GM21786 (cell line): ENCODE measurements at regions not wholly inside any gene's neighbourhood (a gene's known extent, or its start where the extent isn't known, plus 50 kb on each side); places are given as distances from the start of the nearest gene placed in this dataset.

Experiments used
- ATAC-seq: cut with Tn5 transposase; IDR thresholded peaks from one replicate; pipeline ENCODE4 v1.9.1; 2021; ENCODE audit not compliant: unreplicated experiment

DNA sequence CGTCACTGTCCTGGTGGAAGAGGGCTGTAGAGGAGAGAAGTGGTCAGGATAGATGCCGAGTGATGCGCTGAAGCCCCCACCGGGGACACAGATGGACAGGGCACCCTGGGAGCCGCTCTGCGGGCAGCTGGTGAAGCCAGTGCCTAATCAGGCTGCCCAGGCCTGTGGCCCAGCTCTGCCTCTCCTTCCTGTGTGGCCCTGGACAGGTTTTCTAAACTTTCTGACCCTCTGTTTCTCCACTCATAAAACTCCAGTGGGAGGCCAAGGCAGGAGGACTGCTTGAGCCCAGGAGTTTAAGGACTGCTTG, 86.1 kb downstream of the C5orf15 start:
- ATAC-seq, result no peak

DNA sequence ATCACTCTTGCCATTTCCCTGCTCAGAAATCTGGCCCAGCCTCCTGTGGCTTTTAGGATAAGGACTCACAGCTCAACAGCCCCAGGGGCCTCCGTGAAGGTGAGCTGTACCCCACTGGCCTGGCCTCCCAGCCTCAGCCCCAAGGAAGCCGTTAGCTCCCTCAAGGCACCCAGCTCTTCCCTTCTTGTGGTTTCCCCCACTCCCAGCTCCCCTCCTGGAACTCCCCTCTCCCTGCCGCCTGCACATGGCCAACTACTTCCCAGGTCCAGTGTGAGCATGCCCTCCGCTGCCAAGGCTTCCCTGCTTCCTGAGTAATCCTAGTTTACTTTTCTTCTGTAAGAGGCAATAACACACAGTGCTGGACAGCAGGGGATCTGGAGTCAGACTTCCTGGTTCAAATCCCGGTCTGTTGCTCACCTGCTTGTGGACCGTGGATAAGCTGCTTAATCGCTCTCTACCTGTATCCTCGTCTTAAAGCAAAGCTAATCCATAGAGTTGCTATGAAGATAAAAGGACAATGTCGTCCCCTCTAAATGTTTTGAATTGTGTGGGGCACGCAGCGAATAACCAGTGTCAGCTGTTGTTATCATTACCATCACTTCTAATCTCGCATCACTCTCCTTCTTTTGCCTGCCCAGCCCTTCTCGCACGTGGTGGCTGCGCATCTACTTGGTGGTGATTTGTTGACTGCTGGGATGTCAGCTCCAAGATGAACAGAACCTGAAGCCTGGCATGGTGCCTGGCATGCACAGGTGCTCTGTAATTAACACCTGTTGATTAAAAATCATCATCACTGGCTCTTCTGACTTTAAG, 86.6 kb downstream of the C5orf15 start:
- ATAC-seq, result no peak

DNA sequence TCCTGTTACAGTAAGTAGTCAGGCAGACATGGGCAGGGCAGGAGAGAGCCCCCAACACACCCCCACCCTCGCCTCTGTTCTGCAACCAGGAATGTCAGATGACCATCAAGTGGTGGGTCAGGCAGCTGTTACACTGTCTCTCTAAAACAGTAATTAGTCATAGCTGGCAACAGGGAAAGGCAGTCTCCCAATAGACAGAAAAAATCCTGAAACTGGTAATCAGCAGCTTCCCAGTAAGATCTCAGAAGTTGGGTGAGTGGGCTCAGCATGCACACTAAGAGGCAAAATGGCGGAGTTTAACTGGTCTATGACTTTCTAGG, 90.2 kb downstream of the C5orf15 start:
- ATAC-seq, result no peak

DNA sequence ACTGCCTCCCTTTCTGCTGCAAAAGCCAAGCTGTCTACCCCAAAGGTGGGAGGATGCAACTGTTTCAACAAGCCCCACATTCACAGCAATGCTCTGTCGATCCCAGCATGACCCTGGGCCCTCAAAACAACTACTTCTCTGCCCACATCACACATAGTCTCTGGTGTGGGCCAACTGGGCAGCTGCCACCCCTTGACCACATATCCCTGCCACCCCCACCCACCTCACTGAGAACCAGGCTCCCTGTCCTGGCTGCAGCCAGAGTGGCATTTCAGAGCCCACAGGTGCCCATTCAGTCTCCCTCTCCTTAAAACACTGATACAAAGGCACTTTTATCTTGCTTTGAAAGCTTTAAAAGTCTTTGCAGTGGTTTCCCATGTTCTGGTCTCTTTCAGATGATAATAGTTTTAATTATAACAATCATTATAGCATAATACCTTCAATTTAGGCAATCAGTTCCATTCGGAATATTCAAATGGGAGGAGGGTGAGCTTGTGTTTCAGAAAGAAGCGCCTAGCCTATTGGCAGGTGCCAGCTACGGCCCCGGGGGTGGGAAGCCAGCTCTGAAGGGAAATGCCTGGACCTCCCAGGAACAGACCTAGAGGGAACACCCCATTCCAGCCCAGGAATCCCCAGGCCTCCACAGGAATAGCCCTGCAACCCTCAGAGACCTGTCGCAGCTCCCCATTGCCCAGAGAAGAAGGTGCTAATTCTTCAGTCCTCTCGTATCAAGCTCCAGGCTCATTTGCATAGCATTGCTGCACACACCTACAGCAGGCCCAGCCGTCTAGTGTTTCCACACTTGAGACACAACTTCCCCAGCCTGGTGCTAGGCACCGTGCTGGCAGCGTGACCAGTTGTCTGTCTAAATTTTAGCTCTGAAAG, 90.8 kb downstream of the C5orf15 start:
- no peak for ATAC-seq

GRCh38 chr5:133876266-133876665, 92.2 kb downstream of the C5orf15 start:
- no peak for ATAC-seq

DNA sequence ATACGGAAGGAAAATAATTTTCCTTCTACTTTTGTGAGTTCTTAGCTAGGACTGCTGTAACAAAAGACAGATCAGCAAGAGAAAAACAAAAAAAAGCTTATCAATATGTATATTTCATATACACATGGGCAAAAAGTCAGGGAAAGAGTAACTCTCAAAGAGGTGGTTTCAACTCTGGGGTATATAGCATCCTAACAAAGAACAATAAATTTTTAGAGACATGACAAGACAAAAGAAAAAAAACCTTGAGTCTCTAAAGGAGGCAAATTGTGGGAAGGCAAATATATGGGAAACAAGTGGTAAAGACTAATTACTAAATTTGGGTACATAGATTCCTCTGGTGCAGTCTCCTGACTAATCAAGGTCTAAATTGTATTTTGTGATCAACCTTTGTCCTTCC, 93.2 kb downstream of the C5orf15 start:
- ATAC-seq, result no peak

DNA sequence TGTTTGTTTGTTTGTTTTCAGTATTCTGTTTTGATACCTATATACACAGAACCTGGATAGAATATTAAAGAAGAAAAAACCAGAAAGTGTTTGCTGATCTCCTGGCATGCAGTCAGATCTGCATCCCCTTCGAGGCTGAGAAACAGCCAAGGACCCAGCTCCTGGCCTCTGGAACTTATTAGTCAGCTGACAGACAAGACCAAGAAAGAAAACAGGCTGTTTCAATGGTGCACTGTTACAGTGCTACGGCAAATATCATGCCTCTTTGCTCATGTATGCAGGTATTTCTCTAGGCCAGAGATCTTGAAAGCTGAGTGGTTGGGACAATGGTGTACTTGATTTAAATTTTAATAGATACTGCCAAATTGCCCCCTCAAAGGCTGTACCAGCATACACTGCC, 95.0 kb downstream of the C5orf15 start:
- no peak for ATAC-seq

GRCh38 chr5:133870661-133871060, 97.8 kb downstream of the C5orf15 start:
- no peak for ATAC-seq

DNA sequence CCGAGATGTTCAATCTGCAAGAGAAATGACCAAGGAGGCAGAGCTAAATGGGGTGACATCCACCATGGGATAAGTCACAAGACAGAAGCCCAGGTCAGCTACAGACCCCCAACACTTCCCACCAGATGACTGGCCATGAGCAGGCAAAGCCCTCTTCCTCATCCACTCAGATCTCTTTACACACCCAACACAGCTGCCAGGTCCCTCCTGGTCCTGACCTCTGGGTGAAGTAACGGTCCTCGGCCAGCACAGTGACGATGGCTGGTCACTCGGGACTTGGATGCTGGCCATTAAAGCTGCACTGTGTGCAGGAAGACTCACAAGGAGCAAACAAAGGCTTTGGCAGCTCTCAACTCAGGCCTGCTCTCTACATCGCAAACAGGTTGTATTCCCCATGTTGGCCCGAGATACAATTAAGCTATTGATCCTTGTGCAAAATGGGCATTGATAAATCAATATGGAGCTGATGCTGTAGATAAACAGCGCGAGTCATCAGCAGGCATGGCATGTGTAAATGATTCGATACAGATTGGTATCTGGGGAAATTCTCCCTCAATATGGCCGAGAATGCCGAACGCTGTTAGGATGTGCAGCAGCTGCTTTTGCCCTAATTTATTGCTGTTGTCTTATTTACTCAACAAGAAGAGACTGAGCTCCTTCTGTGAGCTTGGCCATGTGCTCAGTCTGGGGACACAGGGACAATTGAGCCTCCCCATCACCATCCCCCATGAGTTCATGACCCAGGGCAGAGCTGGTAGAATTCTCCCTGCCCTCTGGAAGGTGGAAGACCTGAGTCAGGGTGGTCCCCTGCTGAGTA, 98.7 kb downstream of the C5orf15 start:
- no peak for ATAC-seq

DNA sequence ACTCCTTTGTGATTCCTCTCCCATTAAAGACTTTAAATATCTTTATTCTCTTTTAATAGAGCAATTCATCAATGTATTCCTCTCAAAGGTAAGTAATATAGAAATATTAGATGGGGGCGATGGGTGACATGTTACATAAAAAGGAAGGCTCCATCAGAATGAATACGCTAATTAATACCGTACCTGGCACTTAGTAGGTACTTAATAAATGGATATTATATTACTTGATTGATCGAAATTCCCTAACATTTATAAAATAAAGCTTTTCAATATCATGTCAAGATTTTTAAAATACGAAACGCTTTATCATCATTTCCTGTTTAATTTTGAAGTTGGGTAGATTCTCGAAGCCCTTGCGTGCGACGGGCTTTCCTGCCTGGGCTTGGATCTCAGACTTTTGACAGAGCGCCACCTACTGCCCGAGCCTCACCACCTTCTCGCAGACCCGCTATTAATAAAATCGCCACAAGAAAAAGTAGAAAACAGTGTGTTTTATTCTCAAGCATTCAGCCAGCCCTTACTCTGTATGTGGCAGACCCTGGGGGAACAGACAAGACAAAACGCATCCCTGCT, 99.4 kb downstream of the C5orf15 start:
- no peak for ATAC-seq

GRCh38 chr5:133867851-133868545, 100.4 kb downstream of the C5orf15 start:
- no peak for ATAC-seq

DNA sequence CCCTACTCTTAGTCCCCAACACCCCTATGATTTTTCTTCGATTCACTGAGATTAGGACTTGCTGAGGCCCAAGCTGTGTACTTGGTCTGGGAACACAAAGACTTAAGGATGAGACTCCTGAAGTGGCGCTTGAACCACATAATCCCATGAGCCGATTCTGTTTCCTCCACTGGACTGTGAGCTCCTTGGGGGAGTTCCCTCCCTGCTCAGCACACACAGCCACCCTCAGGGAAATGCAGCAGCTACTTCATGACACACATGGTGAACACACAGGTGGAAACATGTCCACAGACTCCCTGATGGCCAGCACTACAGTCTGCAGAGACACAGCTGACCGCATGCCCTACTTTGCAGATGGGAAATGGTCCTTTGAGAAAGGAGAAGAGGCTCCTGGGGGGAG, 101.1 kb downstream of the C5orf15 start:
- ATAC-seq, result no peak

- no peak for ATAC-seq
Measured at GRCh38 chr5:133866903-133867245, 101.6 kb downstream of the C5orf15 start.

DNA sequence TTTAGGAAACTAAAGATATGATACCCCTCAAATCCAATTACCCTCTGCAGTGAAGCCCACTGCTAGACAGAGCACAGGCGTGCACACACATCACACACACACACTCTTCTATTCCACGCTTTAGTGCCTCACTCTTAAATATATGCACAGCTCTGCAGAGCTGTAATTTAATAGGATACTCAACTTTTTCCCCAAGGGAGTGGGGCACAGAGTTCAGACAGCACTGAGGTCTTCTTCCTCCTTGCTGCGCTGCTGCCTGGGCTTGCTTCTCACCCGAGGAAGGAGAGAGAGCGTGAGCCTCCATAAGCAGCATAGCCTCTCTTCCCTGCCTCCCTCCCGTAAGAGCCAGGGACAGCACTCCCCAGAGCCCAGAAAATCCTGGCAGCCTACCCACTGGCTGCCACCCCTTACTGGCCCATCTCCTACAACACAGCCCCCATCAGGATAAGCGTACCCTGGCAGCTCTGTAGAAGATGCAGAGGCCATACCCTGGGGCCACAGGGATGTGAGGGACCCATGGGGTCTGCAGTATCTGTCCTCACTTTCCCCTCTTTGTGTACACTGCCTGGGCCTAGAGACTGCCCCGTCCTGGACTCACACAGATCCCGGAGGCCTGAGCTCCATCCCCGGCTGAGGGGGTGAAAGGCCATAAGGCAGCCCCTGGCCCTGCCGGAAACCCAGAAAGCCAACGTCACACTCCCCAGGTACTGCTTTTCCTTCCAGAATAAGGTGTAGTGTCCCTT, 102.1 kb downstream of the C5orf15 start:
- no peak for ATAC-seq

DNA sequence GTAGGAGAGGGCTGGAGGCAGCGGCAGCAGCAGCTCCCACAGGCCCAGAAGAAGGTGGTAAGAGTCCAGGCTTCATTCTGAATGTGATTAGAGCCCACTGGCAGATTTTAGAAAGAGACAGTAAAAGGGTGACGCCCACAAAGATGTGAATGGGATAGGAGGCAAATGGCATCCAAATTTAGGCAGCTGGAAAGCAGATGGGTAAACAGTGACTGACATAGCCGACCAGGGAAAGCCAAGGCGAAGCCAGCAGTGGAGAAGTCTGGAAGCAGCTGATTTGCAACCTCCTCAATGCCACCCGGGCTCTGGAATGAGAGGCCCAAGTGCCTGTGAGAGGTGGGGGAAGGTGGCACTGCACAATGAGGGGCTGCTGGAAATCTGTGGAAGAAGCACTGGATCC, 103.3 kb downstream of the C5orf15 start:
- no peak for ATAC-seq

DNA sequence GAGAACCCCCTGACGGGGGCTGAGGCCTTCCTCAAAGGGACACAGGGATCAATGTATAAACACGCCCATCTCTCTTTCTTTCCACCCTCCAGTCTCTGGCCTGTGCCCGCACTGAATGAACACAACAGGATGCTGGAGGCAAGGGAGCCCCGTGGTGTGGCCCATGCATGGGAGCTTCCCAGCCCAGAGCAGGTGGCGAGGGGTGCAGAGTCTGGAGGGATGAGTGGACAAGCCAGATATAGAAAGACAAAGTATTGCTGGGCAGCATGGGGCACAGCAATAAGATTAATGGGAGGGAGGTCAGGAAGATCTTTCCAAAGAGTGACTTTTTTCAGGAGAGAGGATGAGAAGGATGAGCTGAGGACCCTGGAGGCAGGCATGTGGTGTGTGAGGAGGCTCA, 103.7 kb downstream of the C5orf15 start:
- ATAC-seq, result no peak

DNA sequence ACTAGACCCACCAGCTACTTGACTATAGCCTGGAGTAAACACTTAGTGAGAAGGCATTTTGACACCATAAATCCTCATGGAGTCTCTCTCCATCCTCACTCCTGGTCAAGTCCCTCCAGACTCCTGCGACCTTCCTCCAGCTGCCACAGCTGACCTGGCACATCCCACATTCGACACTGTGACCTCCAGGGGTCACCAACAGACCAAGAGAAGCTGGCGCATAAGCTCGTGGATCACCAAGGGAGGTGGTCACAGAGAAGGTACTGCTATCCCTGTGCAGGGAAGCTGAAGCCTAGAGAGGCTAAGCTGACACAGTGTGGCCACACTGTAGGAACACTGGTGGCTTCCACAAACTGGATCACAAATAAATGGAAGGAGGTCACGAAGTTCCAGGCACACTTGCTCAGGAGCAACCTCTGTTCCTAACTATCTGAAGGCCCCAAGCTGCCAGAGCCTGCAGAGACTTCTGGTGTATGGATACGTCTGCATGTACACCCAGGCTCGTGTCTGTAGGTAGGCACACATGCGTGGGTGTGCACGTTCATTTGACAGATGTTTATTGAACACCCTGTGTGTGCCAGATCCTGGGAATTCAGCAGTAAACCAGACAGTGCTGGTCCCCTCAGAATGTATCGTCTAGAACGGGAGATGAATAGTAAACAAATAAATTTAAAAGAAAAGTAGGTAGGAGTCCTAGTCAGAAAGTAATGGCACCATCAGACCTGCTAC, 104.4 kb downstream of the C5orf15 start:
- no peak for ATAC-seq

DNA sequence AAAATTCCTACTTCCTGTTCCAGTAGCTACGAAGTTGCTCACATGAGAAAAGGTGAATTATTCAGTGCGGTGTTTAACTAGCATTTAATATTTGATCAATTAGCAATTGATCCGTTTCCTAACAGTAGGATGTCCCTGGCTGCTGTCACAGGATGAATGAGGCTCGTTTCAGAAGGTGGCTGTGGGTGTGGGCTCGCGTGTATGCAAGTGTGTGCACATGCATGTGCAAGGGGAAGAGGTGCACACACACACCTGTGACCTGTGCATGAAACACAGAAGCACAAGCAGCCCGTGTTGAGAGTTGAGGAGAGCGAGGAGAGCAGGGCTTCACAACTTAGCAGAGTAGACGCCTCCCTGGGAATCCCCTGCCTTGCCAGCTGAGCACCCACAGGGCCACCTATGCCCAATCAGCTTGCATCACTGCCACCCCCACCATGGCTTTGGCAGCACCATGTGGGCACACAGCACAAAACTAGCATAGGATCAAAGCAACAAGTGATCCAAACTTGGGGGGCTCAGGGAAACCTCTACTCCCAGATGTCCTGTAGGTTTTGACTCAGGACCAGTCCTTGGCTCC, 107.2 kb downstream of the C5orf15 start:
- ATAC-seq, result no peak

GRCh38 chr5:133859073-133859472, 109.4 kb downstream of the C5orf15 start:
- no peak for ATAC-seq
